ENCODE measurements at regions not wholly inside any gene's neighbourhood (a gene's known extent, or its start where the extent isn't known, plus 50 kb on each side); places are given as distances from the start of the nearest gene placed in this dataset.

- no peaks in the 10 kb centered on the region for H3K4me1 ChIP-seq
- TF ChIP-seq, protein P1, sequence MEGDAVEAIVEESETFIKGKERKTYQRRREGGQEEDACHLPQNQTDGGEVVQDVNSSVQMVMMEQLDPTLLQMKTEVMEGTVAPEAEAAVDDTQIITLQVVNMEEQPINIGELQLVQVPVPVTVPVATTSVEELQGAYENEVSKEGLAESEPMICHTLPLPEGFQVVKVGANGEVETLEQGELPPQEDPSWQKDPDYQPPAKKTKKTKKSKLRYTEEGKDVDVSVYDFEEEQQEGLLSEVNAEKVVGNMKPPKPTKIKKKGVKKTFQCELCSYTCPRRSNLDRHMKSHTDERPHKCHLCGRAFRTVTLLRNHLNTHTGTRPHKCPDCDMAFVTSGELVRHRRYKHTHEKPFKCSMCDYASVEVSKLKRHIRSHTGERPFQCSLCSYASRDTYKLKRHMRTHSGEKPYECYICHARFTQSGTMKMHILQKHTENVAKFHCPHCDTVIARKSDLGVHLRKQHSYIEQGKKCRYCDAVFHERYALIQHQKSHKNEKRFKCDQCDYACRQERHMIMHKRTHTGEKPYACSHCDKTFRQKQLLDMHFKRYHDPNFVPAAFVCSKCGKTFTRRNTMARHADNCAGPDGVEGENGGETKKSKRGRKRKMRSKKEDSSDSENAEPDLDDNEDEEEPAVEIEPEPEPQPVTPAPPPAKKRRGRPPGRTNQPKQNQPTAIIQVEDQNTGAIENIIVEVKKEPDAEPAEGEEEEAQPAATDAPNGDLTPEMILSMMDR (IDR thresholded peaks at IDR 0.05): no peak
- H3K4me3 ChIP-seq: no peak overlapping the region
- ATAC-seq (no peak), FAIRE-seq (no peak), DNase-seq (no peak)
- H3K27ac ChIP-seq: no peak overlapping the region
- no peaks in the 10 kb centered on the region for H3K9me3 ChIP-seq
- no peaks in the 10 kb centered on the region for H3K36me3 ChIP-seq
- intact Hi-C loops (cut with DNase I): no loop called here
- peaks cover 0 to 4% (median 0%) of the 10 kb centered on the region in 4 donors for H3K27me3 ChIP-seq
- 67 to 72% methylated on average over 2 of the region's 2 CpGs for WGBS, 2 donors
Observed at GRCh38 chr4:94115687-94116086, 92.0 kb upstream of the SMARCAD1 start.

- H3K9me3 ChIP-seq: no peaks in the 10 kb centered on the region
- H3K4me1 ChIP-seq: no peaks in the 10 kb centered on the region
- no peaks in the 10 kb centered on the region for H3K36me3 ChIP-seq
- ATAC-seq (no peak), FAIRE-seq (no peak), DNase-seq (no peak)
- no peak overlapping the region for H3K4me3 ChIP-seq
- H3K27ac ChIP-seq: no peak overlapping the region
- 69 to 70% methylated on average over 2 of the region's 2 CpGs for WGBS, 2 donors
- H3K27me3 ChIP-seq: no peaks in the 10 kb centered on the region
- TF ChIP-seq, protein P1 (IDR thresholded peaks at IDR 0.05): no peak
- intact Hi-C loops (cut with DNase I): no loop called here
Observed at GRCh38 chr4:94116842-94117241, 90.8 kb upstream of the SMARCAD1 start.

GRCh38 chr4:94126669-94127068 lies 81.0 kb upstream of the SMARCAD1 start:
- intact Hi-C loops (cut with DNase I): loop anchor here in 2 of 3 donors (10.0 kb wide), 1 partner anchor 332 kb away; no protein-coding TSS in a partner anchor
- H3K4me3 ChIP-seq: no peak overlapping the region
- no peaks in the 10 kb centered on the region for H3K27me3 ChIP-seq
- H3K36me3 ChIP-seq: no peaks in the 10 kb centered on the region
- no peak for DNase-seq
- ATAC-seq: no peak
- TF ChIP-seq, protein P1 (IDR thresholded peaks at IDR 0.05): no peak
- no peak overlapping the region for H3K27ac ChIP-seq
- H3K4me1 ChIP-seq: no peaks in the 10 kb centered on the region
- no peaks in the 10 kb centered on the region for H3K9me3 ChIP-seq
- WGBS, 2 donors: 41 to 44% methylated on average over 4 of the region's 4 CpGs
- no peak for FAIRE-seq

DNA sequence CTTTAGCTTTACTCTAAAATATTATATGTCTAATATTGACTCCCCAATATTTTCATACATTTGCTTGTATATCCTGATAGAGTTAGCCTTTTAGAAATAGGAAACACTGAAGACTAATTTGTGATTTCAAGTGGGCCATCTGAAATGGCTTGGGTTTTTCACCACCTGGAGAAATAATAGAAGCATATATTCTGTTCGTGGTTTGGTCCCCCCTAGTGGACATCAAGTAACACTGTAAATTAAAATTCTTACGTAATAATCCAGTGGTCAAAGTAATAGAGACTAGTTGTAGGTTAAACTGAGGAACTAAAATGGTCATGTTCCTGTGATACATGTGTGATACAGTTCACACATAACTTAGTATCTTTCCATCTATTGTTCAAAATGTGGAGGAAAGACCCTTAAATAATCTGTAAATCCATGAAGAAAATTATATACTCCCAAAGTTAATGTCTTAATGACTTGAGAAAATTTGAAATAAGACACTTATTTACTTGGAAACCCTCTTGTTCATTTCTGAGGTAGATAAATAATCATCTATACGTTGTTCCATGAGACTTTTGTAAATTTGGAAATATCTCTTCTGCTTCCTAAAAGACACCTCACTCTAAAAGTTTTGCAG lies 79.8 kb upstream of the SMARCAD1 start:
- Histone ChIP-seq H3K4me3 (no peak overlapping the region), H3K4me1 (no peaks in the 10 kb centered on the region), H3K27ac (no peak overlapping the region), H3K27me3 (no peaks in the 10 kb centered on the region), H3K9me3 (no peaks in the 10 kb centered on the region), H3K36me3 (no peaks in the 10 kb centered on the region)
- DNase-seq: no peak
- no peak for FAIRE-seq
- 4 to 10% methylated on average over 3 of the region's 3 CpGs for WGBS, 2 donors
- intact Hi-C loops (cut with DNase I): loop anchor here in 2 of 3 donors (10.0 kb wide), 1 partner anchor 333 kb away; no protein-coding TSS in a partner anchor
- TF ChIP-seq, protein P1 (IDR thresholded peaks at IDR 0.05): peak in 3 of 4 donors; percentile 51 to 63 (median 55)
- peak; percentile 48 to 79 (median 78) for ATAC-seq

DNA sequence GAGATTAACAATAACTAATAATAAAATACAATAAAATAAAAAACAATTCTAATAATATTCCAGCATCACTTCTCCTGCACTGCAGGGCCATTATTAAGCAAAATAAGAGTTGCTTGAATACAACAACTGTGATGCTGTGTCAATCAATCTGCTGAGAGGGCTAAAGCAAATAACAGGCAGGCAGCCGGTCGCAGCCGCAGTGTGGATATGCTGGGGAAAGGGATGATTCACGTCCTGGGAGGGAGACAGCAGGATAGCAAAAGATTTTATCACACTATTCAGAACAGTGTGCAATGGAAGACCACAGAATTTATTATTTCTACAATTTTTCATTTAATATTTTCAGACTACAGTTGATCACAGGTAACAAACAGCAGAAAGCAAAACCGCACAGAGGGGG lies 76.5 kb upstream of the SMARCAD1 start:
- no peak for FAIRE-seq
- 66 to 69% methylated on average over 5 of the region's 5 CpGs for WGBS, 2 donors
- ATAC-seq: no peak
- intact Hi-C loops (cut with DNase I): no loop called here
- Histone ChIP-seq H3K4me1 (no peaks in the 10 kb centered on the region), H3K27me3 (no peaks in the 10 kb centered on the region), H3K36me3 (no peaks in the 10 kb centered on the region), H3K4me3 (no peak overlapping the region), H3K27ac (no peak overlapping the region), H3K9me3 (no peaks in the 10 kb centered on the region)
- DNase-seq: no peak
- TF ChIP-seq, protein P1 (IDR thresholded peaks at IDR 0.05): no peak
